CD4-positive, alpha-beta T cell (primary cell): ENCODE measurements at regions not wholly inside any gene's neighbourhood (a gene's known extent, or its start where the extent isn't known, plus 50 kb on each side); places are given as distances from the start of the nearest gene placed in this dataset.

Source experiments
- ATAC-seq: fragments of 200-7000 bp; cut with Tn5 transposase; one replicate; pipeline ENCODE4 v1.10.0; 2022; ENCODE audit warnings: mild to moderate bottlenecking; ENCODE audit not compliant: poor library complexity
- CTCF ChIA-PET: fragments of 350-600 bp; sonication (Branson Sonifier 250); formaldehyde crosslinking; loops from one replicate; lab custom pipeline; 2021; ENCODE audit warnings: antibody characterized with exemption, inconsistent platforms; lab: Charles Lee
- POLR2A ChIA-PET: fragments of 350-600 bp; sonication (Branson Sonifier 250); formaldehyde crosslinking; loops from one replicate; lab custom pipeline; 2021; ENCODE audit warnings: antibody characterized with exemption, inconsistent platforms; lab: Charles Lee
- DNase-seq, 14 experiments: peaks; one replicate each; pipeline ENCODE4 v3.0.0-alpha.2; 2013 to 2020; ENCODE audit warnings: mixed read lengths in 2 of 14
- H3K27ac ChIP-seq, 2 donors: one replicate each; pipeline versions ENCODE4 v1.5.1 to v1.7.0; 2013; ENCODE audit warnings: low read length in 2 of 2, low read depth in 1 of 2, mild to moderate bottlenecking in 1 of 2
- H3K27me3 ChIP-seq, 2 experiments: 1 replicate in 1 of 2; 2 replicates in 1 of 2; pipeline versions ENCODE4 v1.6.1 to v1.7.0; 2013; ENCODE audit warnings: low read length in 2 of 2, control low read depth in 1 of 2, mild to moderate bottlenecking in 1 of 2, moderate library complexity in 1 of 2; ENCODE audit not compliant: insufficient read depth in 2 of 2, control insufficient read depth in 1 of 2
- H3K36me3 ChIP-seq: one replicate; pipeline ENCODE4 v1.6.1; 2013; ENCODE audit warnings: low read length, control low read depth; ENCODE audit not compliant: insufficient read depth
- H3K4me1 ChIP-seq: one replicate; pipeline ENCODE4 v1.6.1; 2013; ENCODE audit warnings: low read length, control low read depth; ENCODE audit not compliant: insufficient read depth
- H3K4me3 ChIP-seq: one replicate; pipeline ENCODE4 v1.5.1; 2013; ENCODE audit warnings: mild to moderate bottlenecking, low read length, moderate library complexity
- H3K9me3 ChIP-seq, 2 experiments: 1 replicate in 1 of 2; 2 replicates in 1 of 2; pipeline versions ENCODE4 v1.6.1 to v1.7.0; 2013; ENCODE audit warnings: low read length in 2 of 2, mild to moderate bottlenecking in 2 of 2, control low read depth in 1 of 2, moderate library complexity in 1 of 2; ENCODE audit not compliant: control insufficient read depth in 1 of 2, insufficient read depth in 1 of 2
- H3K27ac Mint-ChIP-seq: one replicate; pipeline ENCODE4 v1.8.0; 2020; ENCODE audit warnings: mixed read lengths
- H3K27me3 Mint-ChIP-seq: one replicate; pipeline ENCODE4 v1.8.0; 2021; ENCODE audit warnings: mixed read lengths
- H3K36me3 Mint-ChIP-seq: one replicate; pipeline ENCODE4 v1.8.0; 2021; ENCODE audit warnings: low read depth, mixed read lengths
- H3K4me1 Mint-ChIP-seq: one replicate; pipeline ENCODE4 v1.8.0; 2021; ENCODE audit warnings: low read depth, mixed read lengths
- H3K4me3 Mint-ChIP-seq: one replicate; pipeline ENCODE4 v1.8.0; 2020; ENCODE audit warnings: mild to moderate bottlenecking, mixed read lengths
- H3K9me3 Mint-ChIP-seq: one replicate; pipeline ENCODE4 v1.8.0; 2020; ENCODE audit warnings: mixed read lengths
- intact Hi-C, 2 experiments: fragments of 100-400 bp; cut with DNase I in 1 of 2; cut with micrococcal nuclease in 1 of 2; formaldehyde crosslinking; loops; one replicate each; pipeline versions ENCODE4 v1.15.1 to v1.9.0; 2023 to 2025; cut with DNase I, micrococcal nuclease
- TF ChIP-seq, protein P1 (sequence below): fragments of 200-600 bp; IDR thresholded peaks from one replicate; pipeline ENCODE4 v1.8.0; 2022; ENCODE audit warnings: antibody characterized with exemption, mild to moderate bottlenecking

DNA sequence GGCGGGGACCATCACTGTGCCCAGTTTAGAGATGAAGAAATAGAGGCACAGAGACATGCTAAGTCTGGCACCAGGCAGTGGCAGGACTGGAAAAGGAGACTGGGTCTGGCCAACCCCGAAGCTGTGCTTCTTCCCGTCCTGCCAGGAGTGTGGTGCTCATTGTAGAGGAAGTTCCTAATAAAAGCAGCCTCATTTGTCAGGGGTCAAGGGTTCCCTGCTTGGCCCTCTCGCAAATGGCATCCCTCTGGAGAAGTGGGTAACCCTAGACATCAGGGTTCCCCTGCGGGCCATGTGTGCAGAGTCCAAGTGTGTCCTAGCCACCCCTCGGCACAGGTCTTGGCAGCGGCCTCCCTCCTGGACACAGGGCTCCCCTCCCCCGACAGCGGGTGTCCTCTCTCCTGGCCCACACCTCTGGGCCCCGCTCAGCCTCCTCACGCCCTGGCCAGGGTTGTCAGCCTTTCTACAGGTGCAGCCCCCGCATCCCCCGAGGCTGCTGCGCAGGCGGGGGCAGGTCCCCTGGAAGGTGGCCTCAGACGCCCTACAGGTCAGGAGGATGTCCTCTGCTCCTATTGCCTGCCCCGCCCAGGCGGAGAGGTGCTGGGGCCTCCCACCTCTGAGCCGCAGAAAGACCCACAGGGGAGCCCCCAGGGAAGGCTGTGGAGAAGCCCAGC, 61.8 kb upstream of the PRR20G start:
- TF ChIP-seq, protein P1, sequence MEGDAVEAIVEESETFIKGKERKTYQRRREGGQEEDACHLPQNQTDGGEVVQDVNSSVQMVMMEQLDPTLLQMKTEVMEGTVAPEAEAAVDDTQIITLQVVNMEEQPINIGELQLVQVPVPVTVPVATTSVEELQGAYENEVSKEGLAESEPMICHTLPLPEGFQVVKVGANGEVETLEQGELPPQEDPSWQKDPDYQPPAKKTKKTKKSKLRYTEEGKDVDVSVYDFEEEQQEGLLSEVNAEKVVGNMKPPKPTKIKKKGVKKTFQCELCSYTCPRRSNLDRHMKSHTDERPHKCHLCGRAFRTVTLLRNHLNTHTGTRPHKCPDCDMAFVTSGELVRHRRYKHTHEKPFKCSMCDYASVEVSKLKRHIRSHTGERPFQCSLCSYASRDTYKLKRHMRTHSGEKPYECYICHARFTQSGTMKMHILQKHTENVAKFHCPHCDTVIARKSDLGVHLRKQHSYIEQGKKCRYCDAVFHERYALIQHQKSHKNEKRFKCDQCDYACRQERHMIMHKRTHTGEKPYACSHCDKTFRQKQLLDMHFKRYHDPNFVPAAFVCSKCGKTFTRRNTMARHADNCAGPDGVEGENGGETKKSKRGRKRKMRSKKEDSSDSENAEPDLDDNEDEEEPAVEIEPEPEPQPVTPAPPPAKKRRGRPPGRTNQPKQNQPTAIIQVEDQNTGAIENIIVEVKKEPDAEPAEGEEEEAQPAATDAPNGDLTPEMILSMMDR: no peak
- ChIA-PET POLR2A (no interaction called here), CTCF (no interaction called here)
- H3K4me1 Mint-ChIP-seq: no peaks in the 10 kb centered on the region
- no peaks in the 10 kb centered on the region for H3K36me3 ChIP-seq
- intact Hi-C loops: no loop called here
- peaks cover 2% of the 10 kb centered on the region for H3K9me3 Mint-ChIP-seq
- no peak overlapping the region for H3K27ac Mint-ChIP-seq
- no peak overlapping the region for H3K4me3 Mint-ChIP-seq
- DNase-seq (no peak), ATAC-seq (no peak)
- H3K27me3 ChIP-seq: no peaks in the 10 kb centered on the region
- H3K4me3 ChIP-seq: no peak overlapping the region
- peaks cover 20% of the 10 kb centered on the region for H3K27me3 Mint-ChIP-seq
- no peak overlapping the region for H3K27ac ChIP-seq
- peaks cover 0 to 18% of the 10 kb centered on the region in 2 experiments for H3K9me3 ChIP-seq
- H3K4me1 ChIP-seq: no peaks in the 10 kb centered on the region
- no peaks in the 10 kb centered on the region for H3K36me3 Mint-ChIP-seq

DNA sequence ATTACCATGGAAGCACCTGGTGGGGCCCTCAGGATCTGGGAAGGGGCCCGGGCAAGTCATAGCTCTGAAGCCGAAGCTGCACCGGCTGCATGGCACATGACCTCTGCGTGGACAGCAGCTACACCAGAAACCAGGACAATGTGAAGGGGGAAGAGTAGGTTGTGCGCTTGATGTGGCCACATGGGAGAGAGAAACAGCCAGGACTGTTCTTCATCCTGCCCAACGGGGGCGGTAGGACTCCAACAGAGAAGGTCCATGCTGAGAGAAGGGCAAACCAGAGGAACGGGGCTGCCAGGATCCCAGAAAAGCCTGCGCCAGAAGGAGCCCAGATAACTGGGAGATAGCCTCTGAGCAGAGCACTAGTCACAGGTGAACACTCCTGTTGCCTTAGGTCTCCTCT, 54.9 kb upstream of the PRR20G start:
- H3K27me3 Mint-ChIP-seq: peaks cover 48% of the 10 kb centered on the region
- H3K4me1 ChIP-seq: no peaks in the 10 kb centered on the region
- no peaks in the 10 kb centered on the region for H3K36me3 ChIP-seq
- H3K9me3 Mint-ChIP-seq: peaks cover 5% of the 10 kb centered on the region
- intact Hi-C loops: no loop called here
- no peak overlapping the region for H3K4me3 Mint-ChIP-seq
- no peak overlapping the region for H3K27ac Mint-ChIP-seq
- ATAC-seq (no peak), DNase-seq (no peak)
- no peak overlapping the region for H3K27ac ChIP-seq
- ChIA-PET POLR2A (no interaction called here), CTCF (no interaction called here)
- TF ChIP-seq, protein P1: no peak
- peaks cover 6 to 13% of the 10 kb centered on the region in 2 experiments for H3K27me3 ChIP-seq
- no peaks in the 10 kb centered on the region for H3K4me1 Mint-ChIP-seq
- no peak overlapping the region for H3K4me3 ChIP-seq
- no peaks in the 10 kb centered on the region for H3K36me3 Mint-ChIP-seq
- peaks cover 0 to 23% of the 10 kb centered on the region in 2 experiments for H3K9me3 ChIP-seq

DNA sequence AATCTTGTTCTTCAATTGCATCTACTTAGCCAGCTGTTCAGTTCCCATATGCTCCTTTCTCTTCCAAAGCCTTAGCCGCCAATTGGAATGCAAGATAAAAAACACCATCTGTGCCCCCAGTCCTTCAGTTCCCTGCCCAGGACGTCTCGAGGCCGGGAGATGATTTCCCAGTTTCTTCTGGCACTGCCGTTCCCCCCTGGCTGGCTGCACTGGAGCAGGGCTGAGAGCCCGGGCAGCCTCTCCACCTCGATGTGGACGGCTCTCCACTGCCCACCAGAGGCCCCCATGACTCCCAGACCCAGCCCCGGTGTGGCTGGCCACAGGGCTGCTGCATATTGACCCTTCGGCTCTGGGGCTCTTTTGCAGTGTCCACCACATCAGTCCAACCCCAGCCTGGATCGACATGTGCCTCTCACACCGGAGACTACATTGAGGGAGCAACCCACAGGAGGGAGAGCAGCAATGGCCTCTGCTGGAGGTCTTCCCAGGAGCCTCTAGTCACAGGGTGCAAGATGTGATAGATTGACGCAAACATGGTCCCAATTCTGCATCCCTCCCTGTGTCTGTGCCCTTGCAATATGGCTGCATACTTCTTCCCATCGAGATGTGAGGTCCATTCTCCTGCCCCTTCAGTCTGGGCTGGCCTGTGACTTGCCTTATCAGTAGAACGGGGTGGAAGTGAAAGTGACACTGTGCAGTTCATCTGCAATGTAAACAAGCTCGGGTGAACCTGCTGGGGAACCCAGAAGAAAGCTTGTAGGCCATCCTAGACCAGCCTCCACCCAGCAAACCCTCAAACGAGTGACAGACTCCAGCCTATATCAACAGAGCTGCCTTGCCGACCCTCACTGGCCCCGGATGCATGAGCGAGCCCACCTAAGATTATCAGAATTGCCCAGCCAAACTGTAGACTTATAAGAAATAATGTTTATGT, 52.3 kb upstream of the PRR20G start:
- H3K27me3 ChIP-seq: peaks cover 9 to 31% of the 10 kb centered on the region in 2 experiments
- H3K27me3 Mint-ChIP-seq: peaks cover 61% of the 10 kb centered on the region
- DNase-seq (no peak), ATAC-seq (no peak)
- peaks cover 4% of the 10 kb centered on the region for H3K9me3 Mint-ChIP-seq
- H3K27ac Mint-ChIP-seq: no peak overlapping the region
- CTCF ChIA-PET: no interaction called here
- no peak overlapping the region for H3K27ac ChIP-seq
- intact Hi-C loops: no loop called here
- no peak overlapping the region for H3K4me3 ChIP-seq
- peaks cover 0 to 31% of the 10 kb centered on the region in 2 experiments for H3K9me3 ChIP-seq
- H3K4me1 Mint-ChIP-seq: no peaks in the 10 kb centered on the region
- no peaks in the 10 kb centered on the region for H3K4me1 ChIP-seq
- POLR2A ChIA-PET: no interaction called here
- H3K36me3 Mint-ChIP-seq: no peaks in the 10 kb centered on the region
- TF ChIP-seq, protein P1: no peak
- no peaks in the 10 kb centered on the region for H3K36me3 ChIP-seq
- H3K4me3 Mint-ChIP-seq: no peak overlapping the region
